WTC11 (cell line): ENCODE measurements at regions not wholly inside any gene's neighbourhood (a gene's known extent, or its start where the extent isn't known, plus 50 kb on each side); places are given as distances from the start of the nearest gene placed in this dataset.

Experiments used
- CREB1 ChIP-seq: sonication (generic); formaldehyde crosslinking; IDR thresholded peaks from 2 replicates; pipeline ENCODE4 v1.8.0; 2023; ENCODE audit warnings: mild to moderate bottlenecking, missing genetic modification reagents
- CREM ChIP-seq: sonication (generic); formaldehyde crosslinking; IDR thresholded peaks from 2 replicates; pipeline ENCODE4 v1.8.1; 2022; ENCODE audit warnings: mild to moderate bottlenecking, missing genetic modification reagents, moderate library complexity
- CTCF ChIP-seq: fragments of 200-600 bp; IDR thresholded peaks from 2 replicates; pipeline ENCODE4 v1.8.0; 2022; ENCODE audit warnings: antibody characterized with exemption
- FOXK1 ChIP-seq: sonication (generic); formaldehyde crosslinking; IDR thresholded peaks from 2 replicates; pipeline ENCODE4 v1.8.0; 2022; ENCODE audit warnings: mild to moderate bottlenecking, moderate library complexity, missing genetic modification reagents
- IRF1 ChIP-seq: sonication (generic); formaldehyde crosslinking; IDR thresholded peaks from 2 replicates; pipeline ENCODE4 v1.8.0; 2023; ENCODE audit warnings: missing genetic modification reagents
- NR3C1 ChIP-seq: sonication (generic); formaldehyde crosslinking; conservative IDR thresholded peaks from 2 replicates; pipeline ENCODE4 v1.8.1; 2023; ENCODE audit warnings: low read depth, mild to moderate bottlenecking, missing genetic modification reagents
- SP1 ChIP-seq: sonication (generic); formaldehyde crosslinking; conservative IDR thresholded peaks from 2 replicates; pipeline ENCODE4 v1.8.1; 2022; ENCODE audit warnings: missing genetic modification reagents
- TCF7 ChIP-seq: sonication (generic); formaldehyde crosslinking; IDR thresholded peaks from 2 replicates; pipeline ENCODE4 v1.8.0; 2022; ENCODE audit warnings: mild to moderate bottlenecking, low read depth, missing genetic modification reagents, moderate library complexity
- ZNF232 ChIP-seq: sonication (generic); formaldehyde crosslinking; IDR thresholded peaks from 2 replicates; pipeline ENCODE4 v1.8.0; 2022; ENCODE audit warnings: mild to moderate bottlenecking, missing genetic modification reagents
- TF ChIP-seq, protein P1 (sequence below): sonication (generic); formaldehyde crosslinking; IDR thresholded peaks from 2 replicates; pipeline ENCODE4 v1.8.1; 2023; ENCODE audit warnings: mild to moderate bottlenecking, missing genetic modification reagents
- TF ChIP-seq, protein P2 (sequence below): sonication (generic); formaldehyde crosslinking; IDR thresholded peaks from 2 replicates; pipeline ENCODE4 v1.8.1; 2023; ENCODE audit warnings: mild to moderate bottlenecking, missing genetic modification reagents, moderate library complexity
- TF ChIP-seq, protein P3 (sequence below): sonication (generic); formaldehyde crosslinking; IDR thresholded peaks from 2 replicates; pipeline ENCODE4 v1.8.1; 2022; ENCODE audit warnings: low read depth, mild to moderate bottlenecking, moderate library complexity, missing genetic modification reagents, borderline replicate concordance

GRCh38 chr6:75012018-75012417, 193.8 kb downstream of the COL12A1 start:
- TF ChIP-seq CREB1: no peak
- no peak for TF ChIP-seq CREM (CRISPR knock-in tag)
- no peak for TF ChIP-seq NR3C1
- TF ChIP-seq, protein P1, sequence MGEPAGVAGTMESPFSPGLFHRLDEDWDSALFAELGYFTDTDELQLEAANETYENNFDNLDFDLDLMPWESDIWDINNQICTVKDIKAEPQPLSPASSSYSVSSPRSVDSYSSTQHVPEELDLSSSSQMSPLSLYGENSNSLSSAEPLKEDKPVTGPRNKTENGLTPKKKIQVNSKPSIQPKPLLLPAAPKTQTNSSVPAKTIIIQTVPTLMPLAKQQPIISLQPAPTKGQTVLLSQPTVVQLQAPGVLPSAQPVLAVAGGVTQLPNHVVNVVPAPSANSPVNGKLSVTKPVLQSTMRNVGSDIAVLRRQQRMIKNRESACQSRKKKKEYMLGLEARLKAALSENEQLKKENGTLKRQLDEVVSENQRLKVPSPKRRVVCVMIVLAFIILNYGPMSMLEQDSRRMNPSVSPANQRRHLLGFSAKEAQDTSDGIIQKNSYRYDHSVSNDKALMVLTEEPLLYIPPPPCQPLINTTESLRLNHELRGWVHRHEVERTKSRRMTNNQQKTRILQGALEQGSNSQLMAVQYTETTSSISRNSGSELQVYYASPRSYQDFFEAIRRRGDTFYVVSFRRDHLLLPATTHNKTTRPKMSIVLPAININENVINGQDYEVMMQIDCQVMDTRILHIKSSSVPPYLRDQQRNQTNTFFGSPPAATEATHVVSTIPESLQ (CRISPR knock-in tag): no peak
- TF ChIP-seq CTCF: no peak
- TF ChIP-seq, protein P2, sequence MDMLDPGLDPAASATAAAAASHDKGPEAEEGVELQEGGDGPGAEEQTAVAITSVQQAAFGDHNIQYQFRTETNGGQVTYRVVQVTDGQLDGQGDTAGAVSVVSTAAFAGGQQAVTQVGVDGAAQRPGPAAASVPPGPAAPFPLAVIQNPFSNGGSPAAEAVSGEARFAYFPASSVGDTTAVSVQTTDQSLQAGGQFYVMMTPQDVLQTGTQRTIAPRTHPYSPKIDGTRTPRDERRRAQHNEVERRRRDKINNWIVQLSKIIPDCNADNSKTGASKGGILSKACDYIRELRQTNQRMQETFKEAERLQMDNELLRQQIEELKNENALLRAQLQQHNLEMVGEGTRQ: no peak
- no peak for TF ChIP-seq IRF1 (CRISPR knock-in tag)
- no peak for TF ChIP-seq ZNF232 (CRISPR knock-in tag)
- no peak for TF ChIP-seq FOXK1
- no peak for TF ChIP-seq TCF7 (CRISPR knock-in tag)
- TF ChIP-seq SP1: no peak
- TF ChIP-seq, protein P3, sequence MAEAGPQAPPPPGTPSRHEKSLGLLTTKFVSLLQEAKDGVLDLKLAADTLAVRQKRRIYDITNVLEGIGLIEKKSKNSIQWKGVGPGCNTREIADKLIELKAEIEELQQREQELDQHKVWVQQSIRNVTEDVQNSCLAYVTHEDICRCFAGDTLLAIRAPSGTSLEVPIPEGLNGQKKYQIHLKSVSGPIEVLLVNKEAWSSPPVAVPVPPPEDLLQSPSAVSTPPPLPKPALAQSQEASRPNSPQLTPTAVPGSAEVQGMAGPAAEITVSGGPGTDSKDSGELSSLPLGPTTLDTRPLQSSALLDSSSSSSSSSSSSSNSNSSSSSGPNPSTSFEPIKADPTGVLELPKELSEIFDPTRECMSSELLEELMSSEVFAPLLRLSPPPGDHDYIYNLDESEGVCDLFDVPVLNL (CRISPR knock-in tag): no peak
